ENCODE measurements at regions not wholly inside any gene's neighbourhood (a gene's known extent, or its start where the extent isn't known, plus 50 kb on each side); places are given as distances from the start of the nearest gene placed in this dataset.

DNA sequence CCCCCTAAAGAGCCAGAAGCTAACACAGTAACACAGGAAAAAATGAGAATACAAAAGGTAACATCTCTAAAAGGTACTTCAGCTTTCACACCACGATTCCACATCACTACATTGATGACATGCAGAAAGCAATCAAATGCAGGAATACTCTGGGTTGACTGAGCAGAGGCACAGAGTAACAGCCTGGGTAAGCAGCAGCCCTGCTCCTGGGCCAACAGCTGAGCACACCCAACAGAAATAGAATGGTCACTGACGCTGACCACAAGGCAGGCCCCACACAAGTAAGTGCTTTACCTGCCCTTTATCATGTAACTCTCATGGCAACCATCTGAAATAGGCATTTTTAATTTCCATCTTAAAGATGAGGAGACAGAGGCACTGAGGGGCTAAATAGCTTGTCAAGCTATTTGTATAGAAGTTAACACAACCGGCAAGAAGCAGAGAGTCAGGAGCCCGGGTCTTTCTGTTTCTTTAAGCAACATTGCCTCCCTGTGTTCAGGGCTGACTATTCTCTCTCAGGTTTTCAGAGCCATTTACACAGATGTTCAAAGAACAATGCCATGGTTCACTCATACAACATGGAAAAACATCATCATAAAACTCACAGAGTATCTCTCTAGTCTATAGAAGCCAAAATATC is 168.9 kb downstream of the ZNF674 start:
- Histone ChIP-seq H3K4me1 (ENCODE audit: insufficient read depth, low read length) (peaks cover 19% of the 10 kb centered on the region), H3K27ac (ENCODE audit: extremely low read length, insufficient read depth, low read length) (no peak overlapping the region), H3K9ac (ENCODE audit: insufficient read depth, low read depth, low read length) (no peak overlapping the region), H4K20me1 (ENCODE audit: insufficient read depth, low read length) (no peaks in the 10 kb centered on the region), H2AFZ (ENCODE audit: low read length) (no peak overlapping the region), H3K4me3 (replicated peaks in 1 of 3; ENCODE audit: insufficient read depth in 1 of 3, low read depth in 2 of 3, low read length in 3 of 3) (no peak overlapping the region), H3K4me2 (ENCODE audit: low read depth, low read length) (no peak overlapping the region), H3K79me2 (ENCODE audit: insufficient read depth, low read length) (no peaks in the 10 kb centered on the region), H3K9me3 (ENCODE audit: low read length) (no peaks in the 10 kb centered on the region), H3K36me3 (replicated peaks in 1 of 2; ENCODE audit: control insufficient read depth in 1 of 2, insufficient read depth in 2 of 2, low read length in 2 of 2) (no peaks in the 10 kb centered on the region), H3K27me3 (ENCODE audit: control insufficient read depth in 1 of 2, insufficient read depth in 2 of 2, low read length in 2 of 2) (no peaks in the 10 kb centered on the region)
- ChIA-PET POLR2A (interaction anchor here (0.8 to 1.5 kb wide), 3 partner anchors 49 to 56 kb away, joined by 3 to 10 read pairs (median 9); no protein-coding TSS in a partner anchor), CTCF (ENCODE audit: low intra/inter-chr PET ratio, low total read pairs) (interaction anchor here (1.0 kb wide), 1 partner anchor 575 kb away, joined by 3 read pairs; no protein-coding TSS in a partner anchor)
- in situ Hi-C loops (cut with HindIII; ENCODE audit: extremely low pct_ligation_motif_present, low pct_unique_long_range_greater_than_20kb) (loop anchor here (25.0 kb wide), 1 partner anchor 864 kb away; no protein-coding TSS in a partner anchor), intact Hi-C loops (cut with micrococcal nuclease; ENCODE audit: unreplicated experiment) (loop anchor here (5.0 kb wide), 1 partner anchor 54 kb away; no protein-coding TSS in a partner anchor)
- peak; percentile 80 for ATAC-seq
- FAIRE-seq: peak; percentile 77
- WGBS (ENCODE audit: low lambda C conversion rate): 43% methylated on average over 2 of the region's 4 CpGs
- BruUV-seq (replicated peaks): no TSS peak
- DNase-seq (ENCODE audit: low spot score): peak; percentile 57
- TF ChIP-seq STAG1 (CRISPR knock-in tag; IDR thresholded peaks at IDR 0.05): peak; percentile 83
- TF ChIP-seq CTCF (CRISPR knock-in tag; IDR thresholded peaks at IDR 0.05): peak; percentile 67
- peak; percentile 87 for TF ChIP-seq SMC3 (IDR thresholded peaks at IDR 0.05; ENCODE audit: low read length)
- TF ChIP-seq RAD21 (CRISPR knock-in tag; IDR thresholded peaks at IDR 0.05): peak; percentile 66
- no peak for TF ChIP-seq ELF4 (CRISPR knock-in tag; IDR thresholded peaks at IDR 0.05; ENCODE audit: borderline replicate concordance)
- TF ChIP-seq ZNF709 (CRISPR knock-in tag; IDR thresholded peaks at IDR 0.05): no peak
